IPS-NIHi7 (cell line): ENCODE measurements at regions not wholly inside any gene's neighbourhood (a gene's known extent, or its start where the extent isn't known, plus 50 kb on each side); places are given as distances from the start of the nearest gene placed in this dataset.

Experiments
- DNase-seq: peaks from one replicate; pipeline ENCODE4 v3.0.0; 2012; ENCODE audit warnings: mixed read lengths; ENCODE audit errors: extremely low spot score

DNA sequence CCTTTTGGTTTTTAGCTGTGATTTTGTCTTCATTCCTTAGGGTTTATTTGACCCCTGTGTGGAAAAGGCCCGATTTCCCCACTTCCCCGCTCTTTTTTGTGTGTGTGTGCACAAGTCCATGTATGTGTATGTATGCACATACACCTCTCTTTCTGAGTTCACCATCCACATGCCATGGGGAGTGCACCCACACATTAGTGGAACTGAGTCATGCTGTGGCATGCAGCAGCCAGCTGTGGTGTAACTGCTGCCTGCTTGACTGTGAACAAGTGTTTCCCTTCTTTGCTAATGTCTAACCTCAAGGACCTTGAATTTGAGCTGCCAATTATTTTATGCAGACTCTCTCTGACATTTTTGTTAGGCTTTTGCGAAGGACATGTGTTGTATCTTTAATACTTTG is 434.9 kb upstream of the TPM1 start:
- no peak for DNase-seq

DNA sequence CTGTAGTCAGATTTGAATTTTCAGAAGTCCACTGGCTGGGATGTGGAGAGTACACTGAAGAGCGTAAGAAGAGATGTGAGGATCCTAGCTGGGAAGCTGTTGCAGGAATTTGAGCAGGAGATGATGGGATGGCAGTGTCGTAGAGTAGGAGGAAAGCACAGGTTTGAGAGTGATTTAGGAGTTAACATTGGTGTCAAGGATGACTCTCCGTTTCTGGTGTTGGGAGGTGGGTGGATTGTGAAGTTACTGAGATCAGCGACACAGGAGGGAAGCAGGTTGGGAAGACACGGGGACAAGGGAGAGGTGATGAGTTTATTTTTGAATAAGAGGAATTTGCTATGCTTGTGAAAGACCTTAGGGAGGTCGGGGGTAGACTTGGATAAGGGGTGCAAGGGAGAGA is 434.2 kb upstream of the TPM1 start:
- no peak for DNase-seq

DNA sequence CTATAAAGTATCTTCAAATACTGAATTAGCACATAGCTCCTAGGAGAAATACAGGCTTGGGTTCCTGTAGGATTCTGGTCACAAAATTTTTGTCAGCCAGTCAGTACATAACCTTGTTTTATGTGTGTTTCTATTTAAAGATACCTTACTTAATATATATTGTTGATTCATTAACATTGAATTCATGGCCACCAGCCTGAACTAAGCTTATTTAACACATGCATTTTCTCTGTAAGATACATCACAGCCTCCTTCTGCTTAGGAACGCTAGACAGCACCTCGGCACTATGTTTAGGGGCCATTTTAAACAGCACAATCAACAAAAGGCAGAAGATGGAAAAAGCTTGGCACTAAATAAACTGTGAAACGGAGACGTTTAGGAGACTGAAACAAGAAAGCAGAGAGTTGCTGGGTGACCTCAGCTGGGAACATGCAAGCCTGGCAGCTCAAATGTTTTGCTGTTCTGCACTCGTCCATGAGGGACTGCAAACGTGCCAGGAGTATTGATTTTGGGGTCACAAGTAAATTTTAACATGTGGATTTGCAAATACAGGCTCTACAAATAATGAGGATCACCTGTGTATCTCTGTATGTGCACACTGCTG is 432.2 kb upstream of the TPM1 start:
- no peak for DNase-seq

DNA sequence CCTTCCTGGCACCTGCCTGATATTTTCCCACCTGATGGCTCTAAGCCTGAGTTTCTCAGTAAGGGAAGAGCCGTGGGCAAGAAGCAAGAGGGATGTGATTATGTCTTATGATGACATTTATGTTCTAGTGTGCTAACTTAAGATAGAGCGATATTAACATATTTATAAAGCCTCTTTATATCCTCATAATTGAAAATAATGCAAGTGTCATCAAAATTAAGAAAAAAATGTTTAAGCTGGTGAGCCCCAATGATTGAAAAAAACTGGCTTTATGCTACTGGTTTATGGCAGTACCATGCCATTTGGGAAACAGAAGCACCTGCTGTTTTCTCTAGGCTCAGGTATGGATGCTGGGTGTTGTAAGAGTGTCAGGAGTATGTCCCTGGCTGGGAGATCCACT is 431.5 kb upstream of the TPM1 start:
- DNase-seq, result no peak

DNA sequence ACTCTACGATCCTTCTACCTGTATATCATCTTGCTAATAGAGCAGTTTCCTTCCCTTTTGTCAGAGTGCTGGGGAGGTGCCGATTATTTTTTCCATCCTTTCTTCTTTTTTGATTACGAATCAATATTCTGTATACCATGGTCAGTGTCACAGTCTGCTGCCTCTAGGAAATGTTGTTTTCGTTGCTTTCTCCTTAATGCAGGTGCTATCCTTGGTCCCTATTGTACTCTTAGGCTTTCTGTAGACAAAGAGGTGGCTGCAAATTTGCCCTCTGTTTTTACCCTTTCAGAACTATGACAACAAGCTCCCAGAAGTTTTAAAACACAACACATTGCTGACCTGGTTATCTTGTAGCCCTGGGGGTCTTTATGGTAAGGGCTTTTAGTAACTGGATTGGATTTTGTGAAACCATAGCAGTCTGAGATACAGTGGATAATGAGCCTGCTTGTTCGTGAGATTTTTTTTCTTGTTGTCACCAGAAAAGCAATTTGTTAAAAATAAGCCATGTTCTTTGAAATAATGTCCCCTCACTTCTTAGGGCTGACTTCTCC is 430.3 kb upstream of the TPM1 start:
- no peak for DNase-seq

DNA sequence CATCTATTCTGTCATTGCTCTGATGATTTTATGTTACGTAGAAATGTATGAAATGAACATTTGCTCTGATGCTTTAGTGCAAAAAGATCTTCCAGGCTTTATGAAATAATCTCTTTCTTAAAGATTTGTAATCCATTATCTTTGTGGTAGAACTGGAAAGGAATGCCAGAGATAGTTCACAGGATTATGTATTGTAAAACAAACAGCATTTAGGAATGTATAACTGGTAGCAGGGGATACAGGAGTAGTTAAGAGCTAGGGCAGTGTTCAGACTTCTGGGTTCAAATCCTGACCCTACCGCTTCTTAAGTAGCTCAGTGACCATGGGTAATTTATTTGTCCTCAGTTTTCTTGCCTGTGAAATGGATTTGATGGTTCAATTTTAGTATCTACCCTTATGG is 429.8 kb upstream of the TPM1 start:
- no peak for DNase-seq

DNA sequence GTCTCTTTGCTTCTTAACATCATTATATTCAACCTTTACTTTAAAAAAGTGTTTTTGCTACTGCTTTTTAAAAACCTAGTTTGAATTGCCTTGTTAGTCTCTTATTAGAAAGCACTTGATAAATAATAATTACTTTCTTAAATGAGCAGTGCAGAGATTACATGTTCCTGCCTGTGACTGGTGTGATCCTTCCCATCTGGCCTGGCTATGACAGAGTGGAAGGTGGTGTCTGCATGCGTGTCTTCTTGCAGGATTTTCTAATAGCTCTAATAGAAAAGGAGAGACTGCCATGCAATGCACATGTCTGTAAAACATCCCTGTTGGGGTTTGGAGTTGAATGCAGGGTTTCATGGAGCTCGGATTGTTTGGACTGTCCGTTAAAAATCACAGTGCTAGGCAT is 425.8 kb upstream of the TPM1 start:
- DNase-seq, result no peak

DNA sequence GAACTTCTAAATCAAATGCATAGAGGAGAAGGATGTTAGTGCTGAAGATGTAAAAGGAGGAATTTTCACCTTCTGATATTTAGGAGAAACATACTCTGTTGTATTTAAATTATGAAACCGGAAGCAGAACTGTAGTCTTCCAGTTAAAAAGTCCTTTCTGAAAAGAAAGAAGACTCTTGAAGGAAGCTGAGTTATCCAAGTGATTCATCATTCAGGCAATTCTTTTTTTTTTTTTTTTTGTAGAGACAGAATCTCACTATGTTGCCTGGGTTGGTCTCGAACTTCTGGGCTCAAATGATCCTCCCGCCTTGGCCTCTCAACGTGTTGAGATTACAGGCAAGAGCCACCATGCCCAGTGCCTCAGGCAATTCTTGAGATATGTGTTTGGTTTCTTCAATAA is 424.8 kb upstream of the TPM1 start:
- DNase-seq, result no peak

DNA sequence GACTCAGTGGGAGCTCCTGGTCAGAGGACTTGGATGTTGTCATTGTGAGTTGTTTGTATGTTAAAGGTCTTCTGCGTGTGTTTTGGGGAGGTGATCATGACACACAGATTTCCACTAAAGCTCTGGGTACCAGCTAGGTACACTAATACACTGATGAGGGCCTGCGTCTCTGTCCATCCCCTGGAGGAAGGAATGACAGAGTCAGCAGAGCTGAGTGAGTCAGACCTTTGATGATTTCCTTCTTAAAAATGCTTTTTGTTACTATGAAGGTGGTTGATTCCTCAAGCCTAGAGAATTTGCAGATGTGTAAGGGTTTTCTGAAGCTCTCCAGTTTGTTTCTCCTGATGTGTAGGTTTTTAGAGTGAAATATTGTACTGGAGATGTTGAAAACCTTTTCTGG is 424.1 kb upstream of the TPM1 start:
- no peak for DNase-seq

DNA sequence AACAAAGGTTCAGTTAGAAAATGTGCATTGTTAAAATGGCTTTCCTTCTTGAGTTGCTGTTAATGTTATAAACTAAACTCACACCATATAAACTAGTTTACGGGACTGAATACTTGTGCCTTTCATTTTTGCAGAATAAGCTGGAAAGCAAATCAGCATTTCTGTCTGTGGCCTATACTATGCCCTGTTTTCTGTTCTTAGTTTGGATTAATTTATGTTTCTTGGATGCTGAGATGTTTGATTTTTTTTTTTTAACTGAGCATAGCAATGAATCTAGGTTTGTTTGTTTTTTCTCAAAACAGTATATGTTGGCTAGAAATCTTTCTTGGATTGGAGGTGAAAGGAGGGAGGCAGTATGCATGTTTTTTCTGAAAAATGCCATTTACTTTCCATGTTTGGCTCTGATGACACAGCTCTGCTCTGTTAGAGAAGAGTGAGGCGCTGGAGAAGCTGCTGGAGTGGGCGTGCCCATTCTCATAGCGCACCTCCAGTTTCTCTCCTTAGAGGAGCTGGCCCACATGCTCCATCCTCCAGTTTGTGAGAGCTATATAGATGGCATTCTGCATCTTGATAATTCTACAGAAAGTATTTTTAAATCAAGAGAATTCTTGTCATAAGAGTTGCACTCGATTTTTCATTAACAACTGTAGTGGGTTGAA is 423.6 kb upstream of the TPM1 start:
- no peak for DNase-seq

DNA sequence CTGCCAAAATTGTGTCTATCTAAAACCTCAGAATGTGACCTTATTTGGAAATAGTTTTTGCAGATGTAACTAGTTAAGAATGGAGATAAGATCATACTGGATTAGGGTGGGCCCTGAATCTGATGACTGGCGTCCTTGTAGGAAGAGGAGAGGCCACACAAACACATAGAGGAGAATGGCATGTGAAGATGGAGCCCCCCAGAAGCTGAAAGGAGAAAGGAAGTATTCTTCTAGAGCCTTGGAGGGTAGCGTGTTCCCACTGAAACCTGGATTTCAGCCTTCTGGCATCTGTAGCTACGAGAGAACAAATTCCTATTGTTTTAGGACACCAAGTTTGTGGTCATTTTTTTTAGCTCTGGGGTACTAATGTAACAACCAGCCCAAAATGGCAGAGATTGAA is 423.0 kb upstream of the TPM1 start:
- DNase-seq, result no peak

DNA sequence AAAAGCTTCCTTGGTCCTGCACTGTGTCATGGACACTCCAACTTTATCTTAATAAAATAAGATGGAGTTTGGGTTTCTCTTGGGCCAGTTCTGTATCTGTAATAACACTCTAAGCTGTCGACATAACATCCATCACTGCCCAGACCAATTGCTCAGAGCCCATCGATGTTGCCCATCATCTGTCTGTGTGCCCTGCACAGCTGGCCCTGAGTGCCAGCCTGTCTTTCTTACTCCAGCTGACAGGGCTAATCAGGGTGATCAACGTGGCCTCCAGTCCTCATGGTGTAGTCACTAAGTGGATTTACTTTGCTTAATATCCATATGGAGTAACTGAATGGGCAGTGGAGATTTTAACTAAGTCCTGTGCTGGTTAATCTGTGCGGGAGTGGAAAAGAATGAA is 419.8 kb upstream of the TPM1 start:
- DNase-seq, result no peak

DNA sequence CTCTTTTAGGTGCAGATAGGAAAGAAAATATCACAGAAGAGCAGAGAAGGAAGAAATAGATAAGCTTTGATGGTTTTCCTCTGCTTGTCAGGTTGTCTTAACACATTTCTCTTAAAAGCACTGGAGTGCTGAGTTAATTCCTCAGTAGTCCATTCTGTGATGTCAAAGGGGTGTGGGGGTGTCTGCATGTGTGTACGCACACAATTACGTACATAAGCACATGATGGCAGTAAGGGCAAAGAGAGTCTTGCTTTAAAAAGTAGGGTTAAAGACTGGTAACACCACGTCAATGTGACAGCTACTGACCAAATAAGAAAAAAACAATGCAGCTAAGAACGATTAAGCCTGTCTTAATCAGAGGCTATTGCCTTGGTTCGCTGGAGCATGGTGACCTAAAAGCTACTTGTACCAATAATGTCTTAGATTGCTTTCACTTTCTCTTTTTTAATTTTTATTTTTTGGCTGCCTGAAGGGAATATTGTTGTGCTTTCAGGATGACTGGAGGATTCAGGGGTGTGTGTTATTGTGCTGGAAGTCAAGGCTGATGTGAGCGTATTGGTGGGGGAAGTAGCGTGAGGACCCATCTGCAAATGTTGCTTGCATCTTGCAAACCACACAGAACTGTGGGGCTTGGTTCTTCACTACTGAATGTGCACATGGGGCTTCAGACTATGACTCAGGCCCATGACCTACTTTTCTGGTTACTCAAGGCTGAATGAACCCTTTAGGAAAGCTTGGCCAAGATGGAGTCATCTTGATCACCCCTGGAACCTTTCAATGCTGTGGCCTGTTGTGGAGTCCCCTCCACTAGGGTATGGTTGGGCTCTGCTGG is 417.8 kb upstream of the TPM1 start:
- DNase-seq, result no peak

DNA sequence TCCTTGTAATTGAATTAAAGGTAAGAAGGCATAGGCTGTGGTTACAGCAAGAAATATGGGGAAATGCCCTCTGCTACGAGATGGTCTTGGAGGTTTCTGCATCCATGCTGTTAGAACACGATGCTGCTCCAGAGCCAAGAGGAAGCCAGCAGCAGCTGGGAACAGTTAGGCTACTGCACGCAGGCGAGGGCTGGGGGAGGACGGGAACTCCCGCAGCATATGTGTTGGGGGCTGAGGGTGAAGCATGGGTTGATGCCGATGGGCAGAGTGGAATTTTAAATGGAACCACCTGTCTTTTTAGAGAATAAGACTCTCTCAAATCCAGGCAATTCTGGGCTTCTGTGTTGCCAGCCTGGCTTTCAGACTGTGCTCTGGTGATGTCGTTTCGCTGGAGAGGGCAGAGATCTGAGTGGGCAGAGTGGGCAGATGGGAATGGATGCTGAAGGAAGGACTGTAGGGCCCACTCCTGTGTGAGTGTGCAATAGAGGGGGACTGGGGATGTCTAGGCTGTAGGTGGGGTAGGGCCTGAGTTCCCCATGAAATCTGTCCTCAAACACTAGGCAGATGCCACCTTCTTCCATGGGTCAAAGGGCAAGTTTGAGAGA is 417.0 kb upstream of the TPM1 start:
- no peak for DNase-seq

DNA sequence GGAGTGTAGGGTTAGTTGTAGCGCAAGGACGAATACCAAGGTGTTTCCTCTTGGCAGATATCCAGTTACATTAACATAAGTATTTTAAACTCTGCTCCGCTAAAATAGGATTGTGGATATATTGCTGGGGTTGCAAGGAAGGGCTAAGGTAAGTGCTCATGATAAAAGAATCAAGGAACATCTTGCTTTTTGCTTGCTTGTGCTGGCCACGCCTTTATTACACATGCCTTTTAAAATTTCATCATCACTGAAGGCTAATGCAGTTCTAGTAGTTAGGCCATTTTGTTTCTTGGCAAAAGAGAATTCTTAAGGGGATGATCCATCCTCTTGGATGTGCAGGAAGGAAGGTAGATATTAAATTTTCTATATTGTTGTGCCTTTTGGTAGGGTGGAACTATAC is 415.6 kb upstream of the TPM1 start:
- DNase-seq, result no peak

DNA sequence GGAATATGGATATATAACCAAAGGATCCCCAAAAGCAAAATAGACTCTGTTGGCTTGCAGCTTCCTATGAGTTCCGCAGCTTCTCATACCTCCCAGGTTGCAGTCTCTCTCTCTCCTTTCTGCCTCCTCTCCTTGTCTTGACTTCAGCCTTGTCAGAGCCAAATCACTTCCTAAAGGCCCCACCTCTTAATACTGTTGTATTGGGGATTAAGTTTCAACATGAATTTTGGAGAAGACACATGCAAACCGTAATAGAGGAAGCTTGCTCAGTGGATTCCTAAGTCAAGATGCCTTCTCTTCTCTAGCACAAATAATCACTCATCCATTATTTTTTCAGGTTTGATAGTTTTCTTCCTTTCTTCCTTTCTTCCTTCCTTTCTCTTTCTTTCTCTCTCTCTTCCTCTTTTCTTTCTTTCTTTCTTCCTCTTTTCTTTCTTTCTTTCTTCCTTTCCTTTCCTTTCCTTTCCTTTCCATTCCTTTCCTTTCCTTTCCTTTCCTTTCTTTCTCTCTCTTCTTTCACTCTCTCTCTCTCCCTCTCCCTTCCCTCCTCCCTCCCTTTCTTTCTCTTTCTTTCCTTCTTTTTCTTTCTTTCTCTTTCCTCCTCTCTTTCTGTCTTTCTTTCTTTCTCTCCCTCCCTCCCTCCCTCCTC is 411.3 kb upstream of the TPM1 start:
- no peak for DNase-seq

DNA sequence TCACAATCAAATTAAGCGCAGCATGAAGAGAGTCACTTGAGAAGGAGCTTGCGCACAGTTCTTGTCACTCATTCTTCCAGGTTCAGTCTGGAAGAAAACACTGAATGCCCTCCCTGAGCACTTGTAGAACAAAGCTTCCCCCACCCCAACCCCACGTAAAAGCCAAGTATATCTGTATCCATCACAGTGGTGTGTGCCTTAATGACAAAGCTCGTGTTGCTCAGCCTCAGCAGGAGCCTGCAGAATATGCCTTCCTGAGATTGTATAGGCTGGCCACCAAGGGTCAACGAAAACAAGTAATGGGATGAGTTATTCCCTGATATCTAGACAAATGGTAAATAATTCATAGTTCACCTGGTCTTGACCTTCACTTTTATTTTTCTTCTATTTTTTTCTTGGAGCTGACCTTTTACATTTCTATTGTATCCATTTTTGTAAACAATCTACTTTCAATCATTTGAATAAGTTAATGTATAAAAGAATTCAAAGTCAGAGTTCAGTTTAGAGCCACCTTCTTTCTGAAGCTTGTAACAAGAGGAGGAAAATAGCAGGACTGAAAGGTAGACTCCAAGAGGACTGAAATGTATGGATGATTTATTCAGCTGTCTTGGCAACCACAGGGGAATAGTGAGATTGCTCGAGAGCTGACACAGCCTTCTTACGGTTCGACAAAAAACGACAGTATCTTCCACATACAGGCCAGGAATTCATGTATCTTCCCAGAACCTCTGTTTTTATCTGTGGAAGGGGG is 405.5 kb upstream of the TPM1 start:
- DNase-seq, result no peak

DNA sequence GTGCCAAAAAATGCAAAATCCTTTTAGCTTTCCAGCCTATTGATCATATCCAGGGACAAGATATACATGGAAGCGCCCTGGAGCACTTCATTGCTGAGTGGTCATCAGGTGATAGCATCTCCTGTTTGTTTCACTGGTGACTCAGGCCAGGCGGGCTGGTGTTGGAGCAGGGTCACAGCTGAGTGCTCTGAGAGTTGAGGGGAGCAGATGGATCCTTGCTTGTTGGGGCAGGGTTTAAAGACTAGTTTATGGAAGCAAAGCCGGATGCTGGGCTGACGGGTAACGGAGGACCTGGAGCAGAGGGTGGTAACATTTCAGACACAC is 405.0 kb upstream of the TPM1 start:
- DNase-seq, result no peak

DNA sequence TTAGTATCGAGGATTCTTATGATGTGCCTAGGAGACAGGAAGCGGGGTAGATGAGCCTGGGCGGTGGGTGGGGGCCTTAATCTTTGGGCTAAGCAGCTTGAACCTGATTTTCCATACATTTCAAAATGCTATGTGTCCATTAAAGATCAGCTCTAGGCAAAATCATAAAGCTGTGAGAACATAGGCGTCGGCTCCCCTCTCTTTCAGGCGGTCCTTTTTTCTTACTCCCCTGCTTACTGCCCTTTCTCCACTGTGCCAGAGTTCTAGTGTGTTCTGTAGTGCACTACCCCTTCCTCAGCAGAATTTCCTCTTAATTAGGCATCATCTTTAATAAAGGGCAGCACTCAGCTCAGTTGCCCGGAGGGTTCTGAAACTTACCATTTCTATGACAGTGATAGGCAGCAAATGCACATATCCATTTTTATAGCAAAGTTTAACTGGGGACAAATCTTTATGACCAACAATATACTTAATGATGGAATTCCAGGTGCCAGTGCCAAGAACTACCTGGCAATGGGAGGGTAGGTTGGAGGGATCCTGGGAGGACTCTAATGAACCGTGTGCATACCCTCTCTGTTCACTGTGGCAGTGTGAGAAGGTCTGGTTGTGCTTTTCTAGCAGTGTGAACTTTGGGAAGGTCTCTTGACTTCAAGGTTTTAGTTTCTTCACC is 404.5 kb upstream of the TPM1 start:
- DNase-seq, result no peak

DNA sequence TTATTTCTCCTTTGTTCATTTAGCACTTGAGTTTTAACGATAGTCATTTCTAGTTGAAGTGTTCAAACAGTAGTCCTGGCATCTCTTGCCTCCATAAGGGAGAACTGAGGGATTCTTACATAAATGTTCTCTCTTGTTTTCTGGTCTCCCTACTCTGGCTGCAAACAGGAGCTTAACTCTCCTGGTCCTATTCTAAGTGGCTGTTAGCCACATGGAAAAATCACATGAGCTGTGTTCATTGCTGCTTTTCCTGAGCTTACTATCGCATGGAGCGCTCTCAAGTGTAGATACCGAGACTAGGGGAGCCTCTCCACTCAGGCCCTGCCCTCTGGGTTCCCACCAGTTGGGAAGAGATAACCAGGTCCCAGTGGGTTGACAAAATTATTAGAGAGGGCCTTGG is 403.1 kb upstream of the TPM1 start:
- no peak for DNase-seq
